Urinary bladder (tissue), 3 donors: ENCODE measurements at regions not wholly inside any gene's neighbourhood (a gene's known extent, or its start where the extent isn't known, plus 50 kb on each side); places are given as distances from the start of the nearest gene placed in this dataset.
"Not testable (repeated sequence)": the region's sequence is repeated elsewhere in the genome, so short reads cannot be mapped to it uniquely, and the experiment has no call there.

ENCODE experiments used
- DNase-seq: peaks from one replicate; pipeline ENCODE4 v3.0.0-alpha.2; 2015; ENCODE audit errors: extremely low spot score
- H3K27ac ChIP-seq: one replicate; pipeline ENCODE4 v1.5.1; 2013; ENCODE audit warnings: low read depth, mild to moderate bottlenecking, moderate library complexity
- H3K36me3 ChIP-seq: one replicate; pipeline ENCODE4 v1.6.1; 2013; ENCODE audit warnings: mild to moderate bottlenecking, moderate library complexity; ENCODE audit not compliant: insufficient read depth
- H3K4me1 ChIP-seq: one replicate; pipeline ENCODE4 v1.6.1; 2013; ENCODE audit warnings: mild to moderate bottlenecking, moderate library complexity; ENCODE audit not compliant: insufficient read depth
- H3K4me3 ChIP-seq: one replicate; pipeline ENCODE4 v1.5.1; 2013; ENCODE audit warnings: low read depth, low read length
- WGBS: extraction: QIAGEN DNeasy Blood & Tissue Kit; methylation state at CpG from one replicate; pipeline ENCODE4 v1.1.7; 2013; 5-methylcytosine and 5-hydroxymethylcytosine counted together
- donor health status: healthy with polysubstance abuse.
- donor health status: healthy.

DNA sequence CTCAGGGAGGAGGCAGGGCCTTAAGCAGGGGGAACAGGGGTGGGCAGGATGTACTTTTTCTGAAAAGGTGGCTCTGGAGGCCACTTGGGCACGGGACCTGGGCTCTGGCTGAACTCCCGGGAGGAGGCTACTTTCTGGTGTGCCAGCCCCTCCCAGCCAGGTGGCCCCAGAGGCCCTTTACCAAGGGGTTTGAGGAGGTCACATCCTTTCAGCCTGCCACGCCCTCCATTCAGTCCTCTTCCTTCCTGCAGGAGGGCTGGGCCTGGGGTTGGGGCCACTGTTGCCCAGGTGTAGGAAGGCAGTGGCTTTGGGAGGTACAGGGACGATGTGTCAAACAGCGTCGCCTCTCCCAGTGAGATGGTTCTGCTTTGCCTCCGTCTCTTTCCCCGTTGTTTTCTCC is 172.5 kb downstream of the ADRA2C start:
- not testable (repeated sequence) for H3K4me3 ChIP-seq, DNase-seq, H3K4me1 ChIP-seq, H3K27ac ChIP-seq, H3K36me3 ChIP-seq
- 88% methylated on average over 8 of the region's 8 CpGs for WGBS

- not testable (repeated sequence) for DNase-seq, H3K36me3 ChIP-seq, H3K4me3 ChIP-seq, H3K4me1 ChIP-seq, H3K27ac ChIP-seq
- WGBS = 55% methylated on average over 10 of the region's 10 CpGs
These were observed 173.9 kb downstream of the ADRA2C start for GRCh38 chr4:3939954-3940591.

DNA sequence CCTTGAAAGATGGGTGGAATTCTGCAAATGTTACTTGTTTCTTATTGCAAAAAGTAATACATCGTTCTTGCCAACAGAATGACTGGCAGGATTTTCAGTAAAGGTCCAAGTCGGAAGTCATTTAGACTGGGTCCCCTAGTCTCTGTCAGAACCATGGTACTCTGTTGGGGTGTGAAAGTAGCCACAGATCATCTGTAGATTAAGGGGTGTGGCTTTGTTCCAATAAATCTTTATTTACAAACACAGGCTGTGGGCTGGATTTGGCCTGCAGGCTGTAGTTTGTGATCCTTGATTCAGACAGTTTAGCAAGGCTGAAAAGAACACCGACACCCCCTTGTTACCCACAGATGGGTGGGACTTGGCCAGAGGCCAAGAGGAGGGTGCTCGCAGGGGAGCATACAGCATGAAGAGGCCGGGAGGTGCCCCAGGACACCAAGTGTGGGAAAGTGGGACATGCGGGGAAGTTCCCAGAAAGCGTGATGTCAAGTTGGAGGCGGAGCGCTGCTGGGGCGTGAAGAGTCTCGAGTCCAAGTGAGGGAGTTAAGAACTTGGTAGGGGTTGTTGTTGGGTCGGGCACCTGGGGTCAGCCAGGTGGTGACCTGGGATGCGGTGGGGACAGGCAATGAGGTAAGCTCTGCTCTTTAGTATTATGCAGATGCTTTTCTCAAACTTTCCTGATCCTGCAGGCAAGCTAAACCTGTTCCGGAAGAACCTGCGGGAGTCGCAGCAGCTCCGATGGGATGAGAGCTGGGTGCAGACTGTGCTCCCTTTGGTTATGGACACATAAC is 175.7 kb downstream of the ADRA2C start:
- not testable (repeated sequence) for H3K27ac ChIP-seq, DNase-seq, H3K36me3 ChIP-seq, H3K4me3 ChIP-seq, H3K4me1 ChIP-seq
- WGBS = 49% methylated on average over 17 of the region's 17 CpGs

DNA sequence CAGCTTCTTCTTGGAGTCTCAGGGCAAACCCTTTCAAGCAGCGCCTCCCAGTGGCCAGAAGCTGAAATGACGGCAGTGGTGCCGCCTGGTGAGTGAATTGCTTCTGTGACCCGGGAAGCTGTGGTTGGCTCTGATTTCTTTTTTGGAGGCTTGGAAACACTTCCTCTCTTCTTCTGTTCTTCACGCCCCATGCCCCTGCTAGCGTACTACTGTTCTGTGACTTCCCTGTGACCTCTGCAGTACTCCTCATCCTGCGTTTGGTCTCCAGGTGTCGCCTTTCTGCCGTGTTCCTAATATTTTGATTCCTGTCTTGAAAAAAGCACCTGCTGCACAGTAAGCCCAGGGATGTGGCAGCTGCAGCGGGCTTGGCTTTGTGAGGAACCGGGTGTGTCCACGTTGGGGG is 176.4 kb downstream of the ADRA2C start:
- WGBS = 9% methylated on average over 12 of the region's 12 CpGs

GRCh38 chr4:3943051-3943450 is 176.9 kb downstream of the ADRA2C start:
- not testable (repeated sequence) for H3K4me1 ChIP-seq, H3K4me3 ChIP-seq, H3K36me3 ChIP-seq, DNase-seq, H3K27ac ChIP-seq
- 48% methylated on average over 6 of the region's 8 CpGs for WGBS

More for the DNA sequence above, 176.4 kb downstream of the ADRA2C start:
- not testable (repeated sequence) for H3K4me3 ChIP-seq, H3K4me1 ChIP-seq, DNase-seq, H3K36me3 ChIP-seq, H3K27ac ChIP-seq

DNA sequence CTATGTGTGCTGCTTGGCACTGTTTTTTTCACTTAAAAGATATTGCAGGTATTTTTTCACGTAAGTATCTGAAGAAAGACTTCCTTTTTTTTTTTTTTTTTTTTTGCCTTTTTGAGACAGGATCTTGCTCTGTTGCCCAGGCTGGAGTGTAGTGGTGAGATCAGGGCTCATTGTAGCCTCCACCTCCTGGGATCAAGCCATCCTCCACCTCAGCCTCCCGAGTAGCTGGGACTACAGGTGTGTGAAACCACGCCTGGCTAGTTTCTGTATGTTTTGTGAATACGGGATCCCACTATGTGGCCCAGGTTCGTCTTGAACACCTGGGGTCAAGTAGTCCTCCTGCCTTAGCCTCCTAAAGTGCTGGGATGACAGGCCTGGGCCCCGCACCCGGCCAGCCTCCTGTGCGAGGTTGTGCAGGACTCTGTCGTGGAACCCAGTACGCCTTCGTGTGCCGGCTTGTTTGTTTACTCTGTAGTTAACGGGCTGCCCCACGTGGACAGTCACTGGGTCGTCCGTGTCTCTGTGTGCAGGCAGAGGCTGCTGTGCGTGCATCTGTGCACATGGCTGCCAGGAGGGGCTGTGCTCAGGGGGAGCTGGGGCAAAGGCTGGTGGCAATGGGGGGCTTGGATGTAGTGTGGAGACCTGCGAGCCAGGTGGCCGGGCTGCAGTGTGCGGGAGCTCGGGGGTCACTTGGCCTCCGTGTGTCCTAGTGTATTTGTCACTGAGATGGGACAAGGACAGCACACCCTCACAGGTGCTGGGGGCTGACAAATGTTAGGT is 179.5 kb downstream of the ADRA2C start:
- Histone ChIP-seq H3K36me3 (no peaks in the 10 kb centered on the region), H3K4me3 (no peak overlapping the region), H3K4me1 (no peaks in the 10 kb centered on the region), H3K27ac (no peak overlapping the region)
- DNase-seq = no peak
- WGBS = 84% methylated on average over 22 of the region's 22 CpGs

GRCh38 chr4:3946553-3946952 is 180.4 kb downstream of the ADRA2C start:
- DNase-seq, H3K4me3 ChIP-seq, H3K36me3 ChIP-seq, H3K4me1 ChIP-seq, H3K27ac ChIP-seq: not testable (repeated sequence)
- WGBS = 94% methylated on average over 20 of the region's 20 CpGs

DNA sequence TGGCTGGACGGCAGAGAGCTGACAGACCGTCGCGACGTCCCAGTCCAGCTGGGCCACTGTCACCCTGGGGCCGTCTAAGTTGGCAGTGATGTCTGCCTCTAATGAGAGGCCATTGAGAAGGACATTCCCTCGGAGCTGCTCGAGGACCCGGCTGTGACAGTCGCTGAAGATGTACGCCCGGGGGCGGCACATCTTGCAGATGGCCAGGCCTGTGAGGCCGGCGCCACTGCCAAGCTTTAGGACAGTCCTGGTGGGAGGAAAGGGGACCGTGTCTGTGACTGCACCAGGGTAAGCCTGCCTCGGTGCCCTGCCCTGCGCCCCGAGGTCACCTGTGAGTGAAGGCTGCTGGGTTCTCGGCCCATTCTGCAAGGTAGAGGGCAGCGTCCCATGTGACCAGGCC is 181.6 kb downstream of the ADRA2C start:
- not testable (repeated sequence) for H3K27ac ChIP-seq, H3K4me3 ChIP-seq, H3K36me3 ChIP-seq, H3K4me1 ChIP-seq, DNase-seq
- WGBS = 94% methylated on average over 21 of the region's 21 CpGs

DNA sequence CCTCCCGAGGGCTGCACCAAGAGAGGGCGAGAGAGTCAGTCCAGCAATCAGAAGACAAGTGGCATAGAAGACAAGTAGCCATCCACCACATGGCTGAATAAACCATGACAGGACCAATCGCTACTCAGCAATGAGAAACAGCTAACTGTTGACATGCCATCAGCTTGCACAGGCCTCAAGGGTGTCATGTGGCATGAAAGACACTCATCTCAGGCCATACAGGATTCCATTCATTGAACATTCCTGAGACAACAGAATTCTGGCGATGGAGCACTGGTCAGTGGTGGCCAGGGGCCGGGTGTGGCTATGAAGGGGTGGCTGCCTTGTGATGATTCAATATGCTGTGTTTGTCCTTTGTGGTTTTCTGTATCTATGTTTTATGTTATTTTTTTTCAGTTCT is 182.0 kb downstream of the ADRA2C start:
- not testable (repeated sequence) for H3K36me3 ChIP-seq, DNase-seq, H3K4me3 ChIP-seq, H3K27ac ChIP-seq, H3K4me1 ChIP-seq
- 96% methylated on average over 5 of the region's 5 CpGs for WGBS

- not testable (repeated sequence) for H3K4me3 ChIP-seq, H3K36me3 ChIP-seq, H3K27ac ChIP-seq, DNase-seq, H3K4me1 ChIP-seq
- WGBS = 66% methylated on average over 5 of the region's 5 CpGs
These were observed 183.7 kb downstream of the ADRA2C start for GRCh38 chr4:3949916-3950315.

DNA sequence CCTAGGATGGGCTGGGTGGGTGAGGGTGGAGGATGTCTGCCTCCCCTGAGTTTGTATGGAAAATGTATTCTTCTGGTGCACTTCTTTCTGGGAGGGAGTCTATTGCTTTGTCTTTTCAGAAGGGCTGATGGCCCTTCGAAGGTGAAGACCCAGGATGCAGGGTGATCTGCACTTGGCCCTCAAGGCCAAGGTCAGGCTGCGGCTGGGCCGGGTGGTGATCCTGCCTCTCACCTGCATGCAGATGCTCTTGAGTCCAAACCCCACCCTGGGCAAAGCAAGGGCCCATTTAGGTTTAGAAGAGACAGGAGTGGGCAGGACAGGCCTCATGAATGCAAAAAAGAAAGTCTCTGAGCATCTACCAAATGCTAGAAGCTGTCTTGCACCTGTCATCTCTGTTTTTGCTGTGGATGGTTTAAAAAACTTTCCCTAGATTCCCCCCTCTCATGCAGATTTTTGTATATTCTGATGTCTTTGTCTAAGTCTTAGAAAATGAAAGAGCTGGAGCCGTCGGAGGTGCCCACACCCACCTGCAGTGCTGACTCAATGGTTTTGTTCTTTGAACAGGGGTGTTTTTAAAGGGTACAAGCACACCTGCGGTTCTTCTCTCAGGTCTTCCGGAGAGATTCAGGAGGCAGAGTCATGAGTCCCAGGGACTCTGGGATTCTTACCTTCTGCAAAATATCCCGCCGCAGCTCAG is 186.4 kb downstream of the ADRA2C start:
- WGBS = 87% methylated on average over 9 of the region's 9 CpGs
- H3K27ac ChIP-seq, H3K4me1 ChIP-seq, DNase-seq, H3K36me3 ChIP-seq, H3K4me3 ChIP-seq: not testable (repeated sequence)

DNA sequence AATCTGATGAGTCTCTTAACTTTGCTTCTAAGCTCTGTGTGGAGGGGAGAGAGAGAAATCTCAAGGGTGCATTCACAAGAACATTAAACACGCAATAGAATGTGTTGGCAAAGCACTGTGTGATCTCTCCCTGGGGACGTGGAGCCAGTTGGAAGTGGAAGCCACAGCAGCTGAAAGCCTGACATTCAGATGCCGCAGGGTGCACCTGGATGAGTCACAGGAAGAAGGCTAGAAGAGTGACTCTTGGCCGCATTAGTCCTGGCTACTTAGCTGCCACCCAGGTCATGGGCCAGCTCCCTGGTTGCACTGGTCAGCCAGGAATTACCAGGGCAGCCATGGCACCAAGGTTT is 186.9 kb downstream of the ADRA2C start:
- not testable (repeated sequence) for DNase-seq

DNA sequence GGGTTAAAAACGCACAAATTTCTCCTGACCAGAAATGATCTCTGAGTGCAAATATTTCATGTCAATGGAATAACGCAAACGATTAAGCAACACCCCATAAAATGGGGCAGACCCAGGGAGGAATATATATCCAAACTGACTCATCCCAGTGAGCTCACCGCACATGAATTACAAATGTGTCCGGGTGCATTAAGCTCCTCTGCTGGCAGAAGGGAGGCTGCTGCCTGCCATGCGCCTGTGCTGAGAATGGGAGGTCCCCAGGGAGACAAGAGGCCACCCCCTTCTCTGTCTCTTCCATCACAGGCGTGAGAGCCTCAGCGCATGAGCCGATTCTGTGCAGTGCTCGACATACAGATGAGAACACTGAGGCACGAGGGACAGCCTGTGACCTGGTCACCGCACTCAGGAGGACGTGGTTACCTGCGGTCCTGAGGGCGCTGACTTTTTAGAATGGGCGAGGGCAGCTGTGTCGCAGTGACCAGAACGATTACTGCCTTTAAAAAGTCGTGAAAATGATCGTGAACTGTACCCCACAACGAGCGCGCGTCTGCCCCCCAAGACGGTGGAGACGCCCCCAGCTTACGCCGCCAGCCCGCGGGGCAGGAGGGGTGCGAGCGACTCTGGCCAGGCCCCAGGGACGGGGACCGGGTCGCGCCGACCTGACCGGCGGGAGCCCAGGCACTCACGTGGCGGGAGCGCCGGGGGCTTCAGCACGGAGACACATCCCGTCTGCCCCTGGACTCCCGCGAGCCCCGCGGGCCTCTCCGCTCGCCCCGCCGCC is 188.5 kb downstream of the ADRA2C start:
- H3K36me3 ChIP-seq, H3K4me1 ChIP-seq: not testable (repeated sequence)
- peak overlapping the region; percentile 89 for H3K27ac ChIP-seq
- WGBS = under 1% methylated on average over 53 of the region's 53 CpGs
- peak; percentile 58 for DNase-seq
- peak overlapping the region; percentile 51 for H3K4me3 ChIP-seq

More for the DNA sequence above, 186.9 kb downstream of the ADRA2C start:
- not testable (repeated sequence) for H3K4me3 ChIP-seq, H3K36me3 ChIP-seq, H3K27ac ChIP-seq, H3K4me1 ChIP-seq
- WGBS = 58% methylated on average over 4 of the region's 4 CpGs
